GM12864 (cell line): ENCODE measurements at regions not wholly inside any gene's neighbourhood (a gene's known extent, or its start where the extent isn't known, plus 50 kb on each side); places are given as distances from the start of the nearest gene placed in this dataset.

Source experiments
- DNase-seq: peaks from one replicate; pipeline ENCODE4 v3.0.0-alpha.2; 2011; ENCODE audit warnings: low read depth
- H3K4me3 ChIP-seq: 2 replicates; pipeline ENCODE4 v1.5.1; 2011; ENCODE audit warnings: mild to moderate bottlenecking, low read depth, low read length, control low read depth
- TF ChIP-seq, protein P1 (sequence below): IDR thresholded peaks from 2 replicates; pipeline ENCODE4 v1.5.1; 2011; ENCODE audit warnings: low read depth, mild to moderate bottlenecking, moderate library complexity, low read length, control low read depth, inconsistent platforms; ENCODE audit errors: missing control alignments

GRCh38 chr15:31271711-31272557 is 54.7 kb upstream of the KLF13 start:
- TF ChIP-seq, protein P1, sequence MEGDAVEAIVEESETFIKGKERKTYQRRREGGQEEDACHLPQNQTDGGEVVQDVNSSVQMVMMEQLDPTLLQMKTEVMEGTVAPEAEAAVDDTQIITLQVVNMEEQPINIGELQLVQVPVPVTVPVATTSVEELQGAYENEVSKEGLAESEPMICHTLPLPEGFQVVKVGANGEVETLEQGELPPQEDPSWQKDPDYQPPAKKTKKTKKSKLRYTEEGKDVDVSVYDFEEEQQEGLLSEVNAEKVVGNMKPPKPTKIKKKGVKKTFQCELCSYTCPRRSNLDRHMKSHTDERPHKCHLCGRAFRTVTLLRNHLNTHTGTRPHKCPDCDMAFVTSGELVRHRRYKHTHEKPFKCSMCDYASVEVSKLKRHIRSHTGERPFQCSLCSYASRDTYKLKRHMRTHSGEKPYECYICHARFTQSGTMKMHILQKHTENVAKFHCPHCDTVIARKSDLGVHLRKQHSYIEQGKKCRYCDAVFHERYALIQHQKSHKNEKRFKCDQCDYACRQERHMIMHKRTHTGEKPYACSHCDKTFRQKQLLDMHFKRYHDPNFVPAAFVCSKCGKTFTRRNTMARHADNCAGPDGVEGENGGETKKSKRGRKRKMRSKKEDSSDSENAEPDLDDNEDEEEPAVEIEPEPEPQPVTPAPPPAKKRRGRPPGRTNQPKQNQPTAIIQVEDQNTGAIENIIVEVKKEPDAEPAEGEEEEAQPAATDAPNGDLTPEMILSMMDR, result no peak
- no peak for DNase-seq

GRCh38 chr15:31272558-31273257 is 53.9 kb upstream of the KLF13 start:
- TF ChIP-seq, protein P1, result no peak
- DNase-seq, result no peak
- H3K4me3 ChIP-seq, result no peak overlapping the region

More at GRCh38 chr15:31271711-31272557, 54.7 kb upstream of the KLF13 start:
- H3K4me3 ChIP-seq, result no peak overlapping the region

- TF ChIP-seq, protein P1, result no peak
- no peak overlapping the region for H3K4me3 ChIP-seq
- DNase-seq, result no peak
These were observed 53.2 kb upstream of the KLF13 start for GRCh38 chr15:31273258-31273941.

GRCh38 chr15:31274496-31275330 is 51.9 kb upstream of the KLF13 start:
- H3K4me3 ChIP-seq, result no peak overlapping the region
- no peak for DNase-seq
- TF ChIP-seq, protein P1, result no peak

DNA sequence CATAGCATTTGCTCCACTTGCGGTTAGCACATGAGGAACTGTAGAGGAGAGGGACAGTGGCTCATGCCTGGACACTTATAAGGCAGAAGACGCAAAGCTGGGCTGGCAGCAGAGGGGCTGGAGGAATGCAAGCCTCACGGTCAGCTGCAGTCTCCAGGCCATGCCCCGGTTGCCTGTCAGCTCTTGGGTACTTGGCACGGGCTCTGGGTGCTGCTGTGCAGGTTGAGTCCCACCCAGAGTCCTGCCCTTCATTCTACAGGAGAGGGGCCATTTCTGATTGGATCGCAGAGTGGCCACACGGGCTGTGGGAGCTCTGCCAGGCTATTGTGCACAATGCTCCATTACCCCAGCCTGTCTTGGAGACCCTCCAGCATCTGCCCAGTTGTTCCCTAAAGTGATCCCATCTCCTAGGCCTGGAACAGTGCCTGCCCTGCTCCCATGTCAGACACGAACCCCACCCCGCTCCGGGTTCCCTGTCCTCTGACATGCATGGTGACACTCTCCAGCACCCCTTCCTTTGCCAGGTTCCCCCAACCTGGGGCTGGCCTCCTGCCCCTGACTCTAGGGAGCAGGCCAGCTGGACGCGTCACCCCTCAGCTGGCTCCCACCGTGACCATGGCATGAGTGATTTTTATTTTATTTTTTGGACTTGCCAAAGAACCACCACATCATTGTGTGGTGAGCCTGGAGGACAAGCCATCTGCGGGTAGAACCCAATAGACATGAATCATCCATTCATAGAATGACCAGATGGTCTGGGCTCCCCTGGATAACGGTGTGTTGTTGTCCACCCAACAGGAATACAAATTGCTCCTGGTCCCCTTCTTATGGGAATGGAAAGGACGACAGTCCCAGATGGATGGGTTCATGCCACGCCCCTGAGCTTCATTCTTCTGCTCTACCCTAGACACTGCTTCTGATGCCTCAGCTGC is 51.0 kb upstream of the KLF13 start:
- TF ChIP-seq, protein P1, result no peak

More for the DNA sequence above, 51.0 kb upstream of the KLF13 start:
- H3K4me3 ChIP-seq, result no peak overlapping the region
- no peak for DNase-seq
